Choroid plexus epithelial cell (primary cell): ENCODE measurements at regions not wholly inside any gene's neighbourhood (a gene's known extent, or its start where the extent isn't known, plus 50 kb on each side); places are given as distances from the start of the nearest gene placed in this dataset.

Experiments used
- DNase-seq: peaks from one replicate; pipeline ENCODE4 v3.0.0-alpha.2; 2010; ENCODE audit warnings: low read depth
- H3K4me3 ChIP-seq: 2 replicates; pipeline ENCODE4 v1.5.1; 2011; ENCODE audit warnings: low read depth, mild to moderate bottlenecking, control low read depth, low read length, moderate library complexity
- CTCF ChIP-seq: conservative IDR thresholded peaks from 2 replicates; pipeline ENCODE4 v1.5.1; 2011; ENCODE audit warnings: low read depth, mild to moderate bottlenecking, control low read depth, inconsistent platforms, low read length, moderate library complexity

- no peak for TF ChIP-seq CTCF
- DNase-seq = no peak
- H3K4me3 ChIP-seq = no peak overlapping the region
These were observed 89.0 kb upstream of the ARAP3 start for GRCh38 chr5:141771031-141771430.

GRCh38 chr5:141769671-141770070 lies 87.6 kb upstream of the ARAP3 start:
- TF ChIP-seq CTCF = no peak
- H3K4me3 ChIP-seq = no peak overlapping the region
- DNase-seq = no peak

GRCh38 chr5:141767671-141768070 lies 85.6 kb upstream of the ARAP3 start:
- no peak for TF ChIP-seq CTCF

GRCh38 chr5:141765896-141766551 lies 84.0 kb upstream of the ARAP3 start:
- no peak overlapping the region for H3K4me3 ChIP-seq
- TF ChIP-seq CTCF = no peak
- no peak for DNase-seq

More at GRCh38 chr5:141767671-141768070, 85.6 kb upstream of the ARAP3 start:
- no peak overlapping the region for H3K4me3 ChIP-seq
- no peak for DNase-seq

- no peak for DNase-seq
- no peak for TF ChIP-seq CTCF
- no peak overlapping the region for H3K4me3 ChIP-seq
These were observed 81.5 kb upstream of the ARAP3 start for GRCh38 chr5:141763541-141763940.

GRCh38 chr5:141762790-141763368 lies 80.8 kb upstream of the ARAP3 start:
- H3K4me3 ChIP-seq = no peak overlapping the region
- no peak for TF ChIP-seq CTCF
- DNase-seq = no peak

- H3K4me3 ChIP-seq = no peak overlapping the region
- TF ChIP-seq CTCF = no peak
- DNase-seq = no peak
These were observed 80.3 kb upstream of the ARAP3 start for GRCh38 chr5:141762316-141762715.
